Neuronal stem cell (in vitro differentiated cells): ENCODE measurements at regions not wholly inside any gene's neighbourhood (a gene's known extent, or its start where the extent isn't known, plus 50 kb on each side); places are given as distances from the start of the nearest gene placed in this dataset.

ENCODE experiments used
- DNase-seq: peaks from one replicate; pipeline ENCODE4 v3.0.0-alpha.2; 2013; ENCODE audit warnings: low spot score
- H2AFZ ChIP-seq: one replicate; pipeline ENCODE4 v1.6.1; 2013; ENCODE audit warnings: mild to moderate bottlenecking, low read length, inconsistent platforms
- H2AK5ac ChIP-seq: 2 replicates; pipeline ENCODE4 v1.6.1; 2013; ENCODE audit warnings: low read depth, mild to moderate bottlenecking, inconsistent platforms, low read length, moderate library complexity, mixed read lengths
- H2BK120ac ChIP-seq: 2 replicates; pipeline ENCODE4 v1.6.1; 2013; ENCODE audit warnings: low read depth, mild to moderate bottlenecking, inconsistent platforms, low read length, moderate library complexity, mixed read lengths
- H2BK12ac ChIP-seq: one replicate; pipeline ENCODE4 v1.6.1; 2013; ENCODE audit warnings: low read length, inconsistent platforms
- H2BK15ac ChIP-seq: 2 replicates; pipeline ENCODE4 v1.6.1; 2013; ENCODE audit warnings: mild to moderate bottlenecking, low read length, inconsistent platforms, mixed read lengths
- H2BK5ac ChIP-seq: one replicate; pipeline ENCODE4 v1.6.1; 2013; ENCODE audit warnings: inconsistent platforms, mild to moderate bottlenecking, low read length, moderate library complexity
- H3K14ac ChIP-seq: one replicate; pipeline ENCODE4 v1.6.1; 2013; ENCODE audit warnings: low read length, inconsistent platforms
- H3K18ac ChIP-seq: 2 replicates; pipeline ENCODE4 v1.6.1; 2013; ENCODE audit warnings: low read length, inconsistent platforms
- H3K23ac ChIP-seq: 2 replicates; pipeline ENCODE4 v1.6.1; 2013; ENCODE audit warnings: low read depth, mild to moderate bottlenecking, mixed read lengths, low read length, inconsistent platforms; ENCODE audit not compliant: poor library complexity
- H3K27ac ChIP-seq: replicated peaks from 3 replicates; pipeline ENCODE4 v1.5.1; 2013; ENCODE audit warnings: low read length, inconsistent platforms
- H3K27me3 ChIP-seq, 3 experiments: 2 replicates each; pipeline ENCODE4 v1.6.1; 2013; ENCODE audit warnings: low read length in 3 of 3, mild to moderate bottlenecking in 2 of 3, inconsistent platforms in 1 of 3, low read depth in 1 of 3, mixed read lengths in 1 of 3, moderate library complexity in 1 of 3; ENCODE audit not compliant: control insufficient read depth in 3 of 3, insufficient read depth in 3 of 3
- H3K36me3 ChIP-seq, 2 donors: replicated peaks in 1 of 2; 2 replicates each; pipeline ENCODE4 v1.6.1; 2013; ENCODE audit warnings: low read length in 2 of 2; ENCODE audit not compliant: control insufficient read depth in 2 of 2, insufficient read depth in 2 of 2
- H3K4ac ChIP-seq: 2 replicates; pipeline ENCODE4 v1.6.1; 2013; ENCODE audit warnings: inconsistent platforms, mild to moderate bottlenecking, low read length, moderate library complexity
- H3K4me1 ChIP-seq, 2 donors: 1 replicate in 1 of 2; 2 replicates in 1 of 2; pipeline ENCODE4 v1.6.1; 2013; ENCODE audit warnings: low read length in 2 of 2, low read depth in 1 of 2; ENCODE audit not compliant: control insufficient read depth in 2 of 2, insufficient read depth in 1 of 2
- H3K4me2 ChIP-seq: one replicate; pipeline ENCODE4 v1.6.1; 2013; ENCODE audit warnings: mild to moderate bottlenecking, low read length, inconsistent platforms; ENCODE audit not compliant: insufficient read depth, poor library complexity, severe bottlenecking
- H3K4me3 ChIP-seq, 2 donors: 2 replicates each; pipeline ENCODE4 v1.5.1; 2013; ENCODE audit warnings: low read length in 2 of 2, mild to moderate bottlenecking in 2 of 2, inconsistent platforms in 1 of 2, moderate library complexity in 1 of 2
- H3K79me1 ChIP-seq: one replicate; pipeline ENCODE4 v1.6.1; 2013; ENCODE audit warnings: low read depth, mild to moderate bottlenecking, inconsistent platforms, low read length, moderate library complexity
- H3K9ac ChIP-seq: one replicate; pipeline ENCODE4 v1.6.1; 2013; ENCODE audit warnings: mild to moderate bottlenecking, low read depth, low read length, inconsistent platforms; ENCODE audit not compliant: poor library complexity
- H3K9me3 ChIP-seq, 2 donors: replicated peaks in 1 of 2; 2 replicates each; pipeline versions ENCODE3 to v1.6.1; 2013; ENCODE audit warnings: low read length in 2 of 2, mild to moderate bottlenecking in 2 of 2, inconsistent platforms in 1 of 2, low read depth in 1 of 2, mixed read lengths in 1 of 2, moderate library complexity in 1 of 2; ENCODE audit not compliant: control insufficient read depth in 2 of 2, insufficient read depth in 1 of 2
- H4K8ac ChIP-seq: one replicate; pipeline ENCODE4 v1.6.1; 2013; ENCODE audit warnings: low read depth, mild to moderate bottlenecking, inconsistent platforms, low read length, moderate library complexity
- H4K91ac ChIP-seq: one replicate; pipeline ENCODE4 v1.6.1; 2013; ENCODE audit warnings: low read length, low read depth, mild to moderate bottlenecking, inconsistent platforms; ENCODE audit not compliant: poor library complexity
- WGBS, 2 donors: extraction: QIAGEN DNeasy Blood & Tissue Kit; methylation state at CpG; one replicate each; pipeline ENCODE4 v1.1.7; 2013; ENCODE audit warnings: missing lambda C conversion rate in 2 of 2, mixed read lengths in 1 of 2; ENCODE audit not compliant: insufficient read length in 2 of 2, insufficient replicate concordance in 1 of 2; ENCODE audit errors: extremely low coverage in 2 of 2; 5-methylcytosine and 5-hydroxymethylcytosine counted together

DNA sequence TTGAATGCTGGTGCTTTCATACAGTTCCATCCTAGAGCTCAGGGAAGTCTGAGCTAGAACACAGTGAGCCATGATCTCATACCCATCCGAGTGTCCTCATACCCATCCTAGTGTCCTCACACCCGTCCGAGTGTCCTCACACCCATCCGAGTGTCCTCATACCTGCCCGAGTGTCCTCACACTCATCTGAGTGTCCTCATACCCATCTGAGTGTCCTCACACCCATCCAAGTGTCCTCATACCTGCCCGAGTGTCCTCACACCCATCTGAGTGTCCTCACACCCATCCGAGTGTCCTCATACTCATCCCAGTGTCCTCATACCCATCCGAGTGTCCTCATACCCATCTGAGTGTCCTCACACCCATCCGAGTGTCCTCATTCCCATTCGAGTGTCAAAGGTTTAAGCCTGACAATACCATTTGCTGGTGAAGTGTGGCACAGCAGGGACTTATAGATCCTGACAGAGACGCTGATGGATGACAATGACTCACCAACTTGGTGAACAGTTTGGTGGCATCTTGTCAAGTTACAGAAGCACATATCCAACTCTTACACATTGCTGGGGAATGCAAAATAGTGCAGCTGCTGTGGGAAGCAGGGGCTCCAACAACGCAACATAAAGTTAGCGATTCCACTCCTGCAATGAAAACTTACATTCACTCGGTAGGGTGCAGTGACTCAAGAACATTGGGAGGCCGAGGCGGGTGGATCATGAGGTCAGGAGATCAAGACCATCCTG is 77.0 kb upstream of the COL5A1 start:
- no peak overlapping the region for H3K18ac ChIP-seq
- H3K23ac ChIP-seq: no peak overlapping the region
- H2BK120ac ChIP-seq: no peak overlapping the region
- H3K9me3 ChIP-seq: peaks cover 0 to 5% of the 10 kb centered on the region in 2 donors
- no peak overlapping the region for H4K8ac ChIP-seq
- H3K27me3 ChIP-seq: no peaks in the 10 kb centered on the region
- H3K14ac ChIP-seq: no peak overlapping the region
- H3K4me1 ChIP-seq: no peaks in the 10 kb centered on the region
- no peaks in the 10 kb centered on the region for H3K36me3 ChIP-seq
- no peak overlapping the region for H3K4me3 ChIP-seq
- H2AFZ ChIP-seq: no peak overlapping the region
- H2BK5ac ChIP-seq: no peak overlapping the region
- H3K4me2 ChIP-seq: no peak overlapping the region
- WGBS, 2 donors: no CpG with 5 or more reads among the region's 16 CpGs
- no peak overlapping the region for H3K9ac ChIP-seq
- H4K91ac ChIP-seq: no peak overlapping the region
- no peak overlapping the region for H2AK5ac ChIP-seq
- no peak overlapping the region for H2BK12ac ChIP-seq
- H3K4ac ChIP-seq: no peak overlapping the region
- no peak for DNase-seq
- no peaks in the 10 kb centered on the region for H3K79me1 ChIP-seq
- no peak overlapping the region for H2BK15ac ChIP-seq
- H3K27ac ChIP-seq: no peak overlapping the region

DNA sequence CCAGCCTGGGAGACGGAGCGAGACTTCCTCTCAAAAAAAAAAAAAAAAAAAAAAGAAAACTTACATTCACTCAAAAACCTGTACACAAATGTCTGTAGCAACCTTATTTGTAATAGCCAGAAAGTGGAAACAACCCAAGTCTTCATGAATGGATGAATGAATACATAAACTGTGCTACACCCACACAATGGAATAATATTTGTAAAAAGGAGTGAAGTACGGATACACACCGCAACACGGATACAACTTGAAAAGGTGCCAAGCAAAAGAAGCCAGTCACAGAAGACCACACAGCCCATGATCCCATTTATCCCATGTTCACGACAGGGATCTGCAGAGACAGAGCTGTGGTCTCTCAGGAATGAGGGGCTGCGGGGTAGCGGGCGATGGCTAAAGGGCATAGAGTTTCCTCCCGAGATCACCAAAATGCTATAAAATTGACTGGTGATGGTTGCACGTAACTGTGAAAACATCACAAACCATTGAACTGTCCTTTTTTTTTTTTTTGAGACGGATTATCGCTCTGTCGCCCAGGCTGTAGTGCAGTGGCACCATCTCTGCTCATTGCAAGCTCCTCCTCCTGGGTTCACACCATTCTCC is 76.2 kb upstream of the COL5A1 start:
- H2BK5ac ChIP-seq: no peak overlapping the region
- H3K18ac ChIP-seq: no peak overlapping the region
- no CpG with 5 or more reads among the region's 14 CpGs for WGBS, 2 donors
- peaks cover 0 to 5% of the 10 kb centered on the region in 2 donors for H3K9me3 ChIP-seq
- no peak overlapping the region for H2AK5ac ChIP-seq
- no peak overlapping the region for H4K8ac ChIP-seq
- no peaks in the 10 kb centered on the region for H3K4me1 ChIP-seq
- H4K91ac ChIP-seq: no peak overlapping the region
- H3K14ac ChIP-seq: no peak overlapping the region
- no peak for DNase-seq
- no peak overlapping the region for H3K27ac ChIP-seq
- H3K27me3 ChIP-seq: no peaks in the 10 kb centered on the region
- H3K9ac ChIP-seq: no peak overlapping the region
- no peak overlapping the region for H3K4ac ChIP-seq
- no peak overlapping the region for H2BK12ac ChIP-seq
- no peak overlapping the region for H2AFZ ChIP-seq
- no peaks in the 10 kb centered on the region for H3K36me3 ChIP-seq
- no peak overlapping the region for H2BK15ac ChIP-seq
- no peak overlapping the region for H2BK120ac ChIP-seq
- H3K4me3 ChIP-seq: no peak overlapping the region
- no peak overlapping the region for H3K23ac ChIP-seq
- H3K79me1 ChIP-seq: no peaks in the 10 kb centered on the region
- H3K4me2 ChIP-seq: no peak overlapping the region

DNA sequence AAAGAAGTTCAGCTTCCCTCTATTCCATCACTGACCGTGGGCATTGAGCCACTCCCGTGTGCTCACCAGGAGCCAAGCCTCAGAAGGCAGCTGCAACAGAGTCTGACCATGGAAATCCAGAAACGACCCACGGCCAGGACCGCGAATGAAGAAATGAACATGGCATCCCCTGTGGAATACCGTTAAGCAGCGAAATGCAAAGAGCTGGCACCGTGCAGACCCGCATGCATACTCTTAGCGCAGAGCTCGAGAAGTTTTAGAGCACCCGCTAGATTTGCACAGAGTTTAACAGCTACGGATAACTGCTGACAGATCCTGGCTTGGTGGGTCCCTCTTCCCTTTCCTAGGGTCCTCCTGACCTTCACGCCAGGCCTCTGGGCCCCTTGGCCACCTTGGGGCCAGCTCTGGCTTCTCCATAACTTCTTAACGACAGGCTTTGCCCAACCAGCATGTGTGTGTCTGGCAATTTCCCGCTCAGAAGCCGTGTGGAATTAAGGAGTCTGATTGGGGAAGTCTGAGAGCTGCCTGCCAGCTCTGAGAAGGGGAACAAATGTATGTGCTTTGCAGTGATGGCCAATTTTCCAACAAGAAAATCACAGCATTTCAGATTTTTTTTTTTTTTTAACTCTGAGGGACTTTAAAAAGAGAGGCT is 75.3 kb upstream of the COL5A1 start:
- H3K9me3 ChIP-seq: peaks cover 0 to 6% of the 10 kb centered on the region in 2 donors
- no peak overlapping the region for H2AK5ac ChIP-seq
- H3K18ac ChIP-seq: no peak overlapping the region
- no peak overlapping the region for H3K9ac ChIP-seq
- H3K27me3 ChIP-seq: no peaks in the 10 kb centered on the region
- no peak overlapping the region for H3K4me2 ChIP-seq
- H3K79me1 ChIP-seq: no peaks in the 10 kb centered on the region
- H2BK5ac ChIP-seq: no peak overlapping the region
- no CpG with 5 or more reads among the region's 18 CpGs for WGBS, 2 donors
- no peak overlapping the region for H2BK12ac ChIP-seq
- H3K14ac ChIP-seq: no peak overlapping the region
- H3K4me1 ChIP-seq: no peaks in the 10 kb centered on the region
- no peak overlapping the region for H3K27ac ChIP-seq
- no peak overlapping the region for H4K91ac ChIP-seq
- H2BK15ac ChIP-seq: no peak overlapping the region
- no peak for DNase-seq
- H2BK120ac ChIP-seq: no peak overlapping the region
- H3K23ac ChIP-seq: no peak overlapping the region
- H3K4me3 ChIP-seq: no peak overlapping the region
- H2AFZ ChIP-seq: no peak overlapping the region
- no peaks in the 10 kb centered on the region for H3K36me3 ChIP-seq
- H3K4ac ChIP-seq: no peak overlapping the region
- no peak overlapping the region for H4K8ac ChIP-seq

DNA sequence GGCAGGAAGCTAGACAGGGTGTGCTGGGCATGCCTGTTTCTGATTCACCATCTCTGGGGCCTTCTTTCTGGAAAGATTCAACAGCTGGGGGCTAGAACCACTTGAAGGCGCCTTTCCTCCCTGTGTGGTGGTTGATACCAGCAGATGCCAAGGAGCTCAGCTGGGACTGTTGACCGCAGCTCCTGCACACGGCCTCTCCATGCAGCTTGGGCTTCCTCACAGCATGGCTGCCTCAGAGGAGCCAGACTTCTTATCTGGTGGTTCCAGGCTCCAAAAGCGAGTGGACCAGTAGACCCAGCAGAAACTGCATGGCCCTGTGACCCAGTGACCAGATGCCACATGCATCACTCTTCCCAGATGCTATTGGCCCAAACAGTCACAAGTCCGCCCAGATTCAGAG is 74.7 kb upstream of the COL5A1 start:
- Histone ChIP-seq H3K4ac (no peak overlapping the region), H2BK15ac (no peak overlapping the region), H3K27me3 (no peaks in the 10 kb centered on the region), H3K4me2 (no peak overlapping the region), H4K91ac (no peak overlapping the region), H3K79me1 (no peaks in the 10 kb centered on the region), H3K9me3 (peaks cover 0 to 6% of the 10 kb centered on the region in 2 donors), H3K9ac (no peak overlapping the region), H3K14ac (no peak overlapping the region), H2BK5ac (no peak overlapping the region), H3K4me1 (no peaks in the 10 kb centered on the region), H3K23ac (no peak overlapping the region), H2AFZ (no peak overlapping the region), H2BK12ac (no peak overlapping the region), H2AK5ac (no peak overlapping the region), H3K18ac (no peak overlapping the region), H4K8ac (peak overlapping the region; percentile 70), H2BK120ac (no peak overlapping the region), H3K36me3 (no peaks in the 10 kb centered on the region), H3K4me3 (no peak overlapping the region), H3K27ac (no peak overlapping the region)
- no CpG with 5 or more reads among the region's 5 CpGs for WGBS, 2 donors
- no peak for DNase-seq
